Activated CD4-positive, alpha-beta T cell treated with anti-CD3 and anti-CD28 coated beads, Interleukin-2, amount 50 U/mL, for 16 hours (primary cell): ENCODE measurements at regions not wholly inside any gene's neighbourhood (a gene's known extent, or its start where the extent isn't known, plus 50 kb on each side); places are given as distances from the start of the nearest gene placed in this dataset.
"Not testable (repeated sequence)": the region's sequence is repeated elsewhere in the genome, so short reads cannot be mapped to it uniquely, and the experiment has no call there.

ENCODE experiments used
- DNase-seq: peaks from one replicate; pipeline ENCODE4 v3.0.0-alpha.2; 2020

GRCh38 chr7:42560866-42561265 is 323.9 kb upstream of the GLI3 start:
- no peak for DNase-seq

- not testable (repeated sequence) for DNase-seq
Observed at GRCh38 chr7:42554932-42555331, 317.9 kb upstream of the GLI3 start.

GRCh38 chr7:42552227-42552626 is 315.2 kb upstream of the GLI3 start:
- DNase-seq, result no peak

- no peak for DNase-seq
Observed at GRCh38 chr7:42550706-42551470, 313.9 kb upstream of the GLI3 start.

GRCh38 chr7:42549866-42550485 is 313.0 kb upstream of the GLI3 start:
- DNase-seq, result no peak

GRCh38 chr7:42548816-42549611 is 312.0 kb upstream of the GLI3 start:
- DNase-seq, result no peak

GRCh38 chr7:42545049-42545724 is 308.2 kb upstream of the GLI3 start:
- DNase-seq, result no peak

- no peak for DNase-seq
Observed at GRCh38 chr7:42543953-42544352, 306.9 kb upstream of the GLI3 start.

GRCh38 chr7:42542446-42542845 is 305.4 kb upstream of the GLI3 start:
- not testable (repeated sequence) for DNase-seq

- no peak for DNase-seq
Observed at GRCh38 chr7:42534441-42534840, 297.4 kb upstream of the GLI3 start.

GRCh38 chr7:42527004-42527403 is 290.0 kb upstream of the GLI3 start:
- no peak for DNase-seq

- no peak for DNase-seq
Observed at GRCh38 chr7:42522227-42522991, 285.4 kb upstream of the GLI3 start.

GRCh38 chr7:42511027-42511426 is 274.0 kb upstream of the GLI3 start:
- no peak for DNase-seq

- DNase-seq, result no peak
Observed at GRCh38 chr7:42506097-42506496, 269.1 kb upstream of the GLI3 start.

GRCh38 chr7:42502022-42502421 is 265.0 kb upstream of the GLI3 start:
- no peak for DNase-seq

- no peak for DNase-seq
Observed at GRCh38 chr7:42495256-42495655, 258.2 kb upstream of the GLI3 start.

GRCh38 chr7:42494736-42495135 is 257.7 kb upstream of the GLI3 start:
- DNase-seq, result no peak

- no peak for DNase-seq
Observed at GRCh38 chr7:42494199-42494710, 257.2 kb upstream of the GLI3 start.

- DNase-seq, result no peak
Observed at GRCh38 chr7:42493436-42494198, 256.6 kb upstream of the GLI3 start.

- no peak for DNase-seq
Observed at GRCh38 chr7:42492920-42493319, 255.9 kb upstream of the GLI3 start.

GRCh38 chr7:42491106-42491505 is 254.1 kb upstream of the GLI3 start:
- no peak for DNase-seq
